ENCODE measurements at regions not wholly inside any gene's neighbourhood (a gene's known extent, or its start where the extent isn't known, plus 50 kb on each side); places are given as distances from the start of the nearest gene placed in this dataset.

DNA sequence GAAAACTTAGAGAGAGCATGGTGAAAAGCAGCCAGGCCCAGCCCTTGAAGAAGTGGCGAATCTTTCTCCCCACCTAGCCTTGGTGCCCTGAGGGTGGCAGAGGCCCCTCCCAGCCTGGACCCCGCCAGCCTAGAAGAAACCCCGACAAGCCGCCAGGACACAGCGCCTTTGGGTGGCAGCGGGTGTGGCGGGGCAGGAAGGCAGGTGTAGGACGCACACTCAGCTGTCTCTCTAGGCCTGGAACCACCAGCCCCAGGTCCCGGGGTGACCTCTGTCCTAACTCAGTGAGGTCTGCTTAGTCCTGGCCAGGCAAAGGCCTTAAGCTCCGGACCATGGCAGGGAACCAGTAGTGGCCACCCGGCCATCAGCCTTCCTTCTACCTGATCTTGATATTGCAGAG lies 178.3 kb downstream of the BARX1 start:
- TF ChIP-seq, protein P1, sequence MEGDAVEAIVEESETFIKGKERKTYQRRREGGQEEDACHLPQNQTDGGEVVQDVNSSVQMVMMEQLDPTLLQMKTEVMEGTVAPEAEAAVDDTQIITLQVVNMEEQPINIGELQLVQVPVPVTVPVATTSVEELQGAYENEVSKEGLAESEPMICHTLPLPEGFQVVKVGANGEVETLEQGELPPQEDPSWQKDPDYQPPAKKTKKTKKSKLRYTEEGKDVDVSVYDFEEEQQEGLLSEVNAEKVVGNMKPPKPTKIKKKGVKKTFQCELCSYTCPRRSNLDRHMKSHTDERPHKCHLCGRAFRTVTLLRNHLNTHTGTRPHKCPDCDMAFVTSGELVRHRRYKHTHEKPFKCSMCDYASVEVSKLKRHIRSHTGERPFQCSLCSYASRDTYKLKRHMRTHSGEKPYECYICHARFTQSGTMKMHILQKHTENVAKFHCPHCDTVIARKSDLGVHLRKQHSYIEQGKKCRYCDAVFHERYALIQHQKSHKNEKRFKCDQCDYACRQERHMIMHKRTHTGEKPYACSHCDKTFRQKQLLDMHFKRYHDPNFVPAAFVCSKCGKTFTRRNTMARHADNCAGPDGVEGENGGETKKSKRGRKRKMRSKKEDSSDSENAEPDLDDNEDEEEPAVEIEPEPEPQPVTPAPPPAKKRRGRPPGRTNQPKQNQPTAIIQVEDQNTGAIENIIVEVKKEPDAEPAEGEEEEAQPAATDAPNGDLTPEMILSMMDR (IDR thresholded peaks at IDR 0.05), result no peak
- TF ChIP-seq POLR2AphosphoS5 (IDR thresholded peaks at IDR 0.05; ENCODE audit: low read depth, low read length) (no peak), SIN3A (IDR thresholded peaks at IDR 0.05; ENCODE audit: borderline replicate concordance, insufficient read depth, low read depth, low read length) (no peak), TCF7L2 (IDR thresholded peaks at IDR 0.05; ENCODE audit: low read depth, low read length) (no peak)
- TF ChIP-seq, protein P2, sequence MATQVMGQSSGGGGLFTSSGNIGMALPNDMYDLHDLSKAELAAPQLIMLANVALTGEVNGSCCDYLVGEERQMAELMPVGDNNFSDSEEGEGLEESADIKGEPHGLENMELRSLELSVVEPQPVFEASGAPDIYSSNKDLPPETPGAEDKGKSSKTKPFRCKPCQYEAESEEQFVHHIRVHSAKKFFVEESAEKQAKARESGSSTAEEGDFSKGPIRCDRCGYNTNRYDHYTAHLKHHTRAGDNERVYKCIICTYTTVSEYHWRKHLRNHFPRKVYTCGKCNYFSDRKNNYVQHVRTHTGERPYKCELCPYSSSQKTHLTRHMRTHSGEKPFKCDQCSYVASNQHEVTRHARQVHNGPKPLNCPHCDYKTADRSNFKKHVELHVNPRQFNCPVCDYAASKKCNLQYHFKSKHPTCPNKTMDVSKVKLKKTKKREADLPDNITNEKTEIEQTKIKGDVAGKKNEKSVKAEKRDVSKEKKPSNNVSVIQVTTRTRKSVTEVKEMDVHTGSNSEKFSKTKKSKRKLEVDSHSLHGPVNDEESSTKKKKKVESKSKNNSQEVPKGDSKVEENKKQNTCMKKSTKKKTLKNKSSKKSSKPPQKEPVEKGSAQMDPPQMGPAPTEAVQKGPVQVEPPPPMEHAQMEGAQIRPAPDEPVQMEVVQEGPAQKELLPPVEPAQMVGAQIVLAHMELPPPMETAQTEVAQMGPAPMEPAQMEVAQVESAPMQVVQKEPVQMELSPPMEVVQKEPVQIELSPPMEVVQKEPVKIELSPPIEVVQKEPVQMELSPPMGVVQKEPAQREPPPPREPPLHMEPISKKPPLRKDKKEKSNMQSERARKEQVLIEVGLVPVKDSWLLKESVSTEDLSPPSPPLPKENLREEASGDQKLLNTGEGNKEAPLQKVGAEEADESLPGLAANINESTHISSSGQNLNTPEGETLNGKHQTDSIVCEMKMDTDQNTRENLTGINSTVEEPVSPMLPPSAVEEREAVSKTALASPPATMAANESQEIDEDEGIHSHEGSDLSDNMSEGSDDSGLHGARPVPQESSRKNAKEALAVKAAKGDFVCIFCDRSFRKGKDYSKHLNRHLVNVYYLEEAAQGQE (IDR thresholded peaks at IDR 0.05; ENCODE audit: insufficient read depth in 1 of 2, low read depth in 2 of 2, low read length in 1 of 2), result no peak

All from Panc1 (cell line).